NCI-H187 (cell line): ENCODE measurements at regions not wholly inside any gene's neighbourhood (a gene's known extent, or its start where the extent isn't known, plus 50 kb on each side); places are given as distances from the start of the nearest gene placed in this dataset.
"Not testable (repeated sequence)": the region's sequence is repeated elsewhere in the genome, so short reads cannot be mapped to it uniquely, and the experiment has no call there.

Experiments
- DNase-seq, 2 experiments: peaks; one replicate each; lab custom pipeline; 2025; lab: John Stamatoyannopoulos, UW

GRCh38 chr10:28391283-28391682, 88.4 kb upstream of the MPP7 start:
- DNase-seq, result no peak

- DNase-seq, result peak in 1 of 2 experiments; percentile 6
Observed at GRCh38 chr10:28393956-28394568, 91.2 kb upstream of the MPP7 start.

- no peak for DNase-seq
Observed at GRCh38 chr10:28396331-28396730, 93.5 kb upstream of the MPP7 start.

DNA sequence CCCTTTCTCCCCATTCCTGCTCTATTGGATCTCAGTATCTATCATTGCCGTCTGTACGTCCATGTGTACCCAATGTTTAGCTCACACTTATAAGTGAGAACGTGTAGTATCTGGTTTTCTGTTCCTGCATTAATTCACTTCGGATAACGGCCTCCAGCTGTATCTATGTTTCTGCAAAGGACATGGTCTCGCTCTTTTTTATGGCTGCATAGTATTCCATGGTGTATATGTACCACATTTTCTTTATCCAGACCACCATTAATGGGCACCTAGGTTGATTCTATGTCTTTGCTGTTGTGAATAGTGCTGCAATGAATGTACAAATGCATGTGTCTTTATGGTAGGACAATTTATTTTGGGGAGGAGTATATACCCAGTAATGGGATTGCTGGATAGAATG, 94.4 kb upstream of the MPP7 start:
- DNase-seq, result no peak

- no peak for DNase-seq
Observed at GRCh38 chr10:28400176-28400575, 97.3 kb upstream of the MPP7 start.

GRCh38 chr10:28400681-28401080, 97.8 kb upstream of the MPP7 start:
- no peak for DNase-seq

DNA sequence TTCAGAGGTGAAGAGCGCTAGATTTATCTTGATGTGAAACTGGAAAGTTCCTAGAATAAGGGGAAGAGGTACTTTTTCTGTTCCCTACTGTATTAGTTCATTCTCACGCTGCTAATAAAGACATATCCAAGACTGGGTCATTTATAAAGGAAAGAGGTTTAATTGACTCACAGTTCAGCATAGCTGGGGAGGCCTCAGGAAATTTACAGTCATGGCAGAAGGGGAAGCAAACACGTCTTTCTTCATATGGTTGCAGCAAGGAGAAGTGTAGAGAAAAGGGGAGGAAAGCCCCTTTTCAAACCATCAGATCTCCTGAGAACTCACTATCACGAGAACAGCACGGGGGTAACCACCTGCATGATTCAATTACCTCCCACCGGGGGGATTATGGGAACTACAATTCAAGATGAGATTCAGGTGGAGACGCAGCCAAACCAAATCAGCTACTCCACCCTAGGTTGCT, 99.8 kb upstream of the MPP7 start:
- not testable (repeated sequence) for DNase-seq

GRCh38 chr10:28403090-28403489, 100.2 kb upstream of the MPP7 start:
- DNase-seq, result no peak

DNA sequence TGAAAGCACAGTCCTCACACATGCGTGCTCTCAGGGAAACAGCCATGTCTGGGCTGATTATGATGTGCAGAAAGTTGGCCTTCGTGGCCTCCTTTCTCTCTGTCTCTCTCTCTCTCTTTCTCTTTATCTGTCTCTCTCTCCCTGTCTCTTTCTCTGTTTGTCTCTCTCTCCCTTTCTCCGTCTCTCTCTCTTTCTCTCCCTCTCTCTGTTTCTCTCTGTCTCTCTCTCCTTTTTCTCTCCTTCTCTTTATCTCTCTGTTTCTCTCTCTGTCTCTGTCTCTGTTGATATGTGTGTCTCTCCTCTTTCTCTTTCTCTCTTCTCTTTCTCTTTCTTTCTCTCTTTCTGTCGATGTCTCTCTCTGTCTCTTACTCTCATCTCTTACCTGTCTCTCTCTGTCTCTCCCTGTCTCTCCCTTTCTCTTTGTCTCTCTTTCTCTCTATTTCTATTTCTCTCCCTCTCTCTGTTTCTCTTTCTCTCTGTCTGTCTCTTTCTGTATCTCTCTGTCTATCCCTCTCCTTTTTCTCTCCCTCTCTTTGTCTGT, 105.4 kb upstream of the MPP7 start:
- no peak for DNase-seq

DNA sequence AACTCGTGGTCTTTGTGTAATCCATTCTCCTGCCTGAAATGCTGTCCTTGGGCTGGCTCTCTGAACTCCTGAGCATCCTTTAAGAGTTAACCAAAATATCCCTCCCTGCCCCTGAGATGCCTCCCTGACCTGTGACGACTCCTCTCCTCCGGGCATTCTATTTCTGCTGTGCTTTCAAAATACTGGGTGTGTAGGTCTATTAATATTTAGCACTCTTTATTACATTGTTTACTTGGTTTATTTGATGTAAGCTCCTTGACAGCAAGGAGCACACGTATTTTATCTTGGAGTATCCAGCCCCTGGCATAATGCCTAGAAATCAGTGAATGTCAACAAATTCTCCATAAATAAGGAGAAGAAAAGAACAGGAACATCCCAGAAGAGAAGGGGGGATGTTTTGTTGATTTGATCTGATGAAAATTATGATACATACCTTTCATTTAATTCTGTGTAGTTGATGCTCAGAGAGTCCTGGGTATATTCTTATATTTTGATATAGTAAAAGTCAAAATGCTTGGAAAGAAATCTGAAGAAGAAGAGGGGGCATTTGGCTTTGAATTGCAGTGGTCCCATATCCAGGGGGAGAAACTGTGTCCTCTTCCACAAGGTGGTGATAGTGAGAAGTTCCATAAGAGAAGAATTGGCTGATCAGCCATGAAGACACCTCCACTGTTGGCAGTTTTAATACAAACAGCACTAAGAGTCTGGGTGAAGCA, 107.7 kb upstream of the MPP7 start:
- no peak for DNase-seq

DNA sequence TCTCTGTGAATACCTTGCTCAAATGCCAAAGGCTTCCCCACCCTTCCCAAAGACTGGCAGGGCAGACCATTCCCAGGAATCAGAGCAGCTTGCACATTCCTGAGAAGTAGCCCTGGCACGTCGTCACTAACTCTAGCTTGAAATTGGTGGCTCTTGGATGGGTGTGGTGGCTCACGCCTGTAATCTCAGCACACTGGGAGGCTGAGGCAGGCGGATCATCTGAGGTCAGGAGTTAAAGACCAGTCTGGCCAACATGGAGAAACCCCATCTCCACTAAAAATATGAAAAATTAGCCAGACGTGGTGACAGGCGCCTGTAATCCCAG, 108.2 kb upstream of the MPP7 start:
- no peak for DNase-seq

DNA sequence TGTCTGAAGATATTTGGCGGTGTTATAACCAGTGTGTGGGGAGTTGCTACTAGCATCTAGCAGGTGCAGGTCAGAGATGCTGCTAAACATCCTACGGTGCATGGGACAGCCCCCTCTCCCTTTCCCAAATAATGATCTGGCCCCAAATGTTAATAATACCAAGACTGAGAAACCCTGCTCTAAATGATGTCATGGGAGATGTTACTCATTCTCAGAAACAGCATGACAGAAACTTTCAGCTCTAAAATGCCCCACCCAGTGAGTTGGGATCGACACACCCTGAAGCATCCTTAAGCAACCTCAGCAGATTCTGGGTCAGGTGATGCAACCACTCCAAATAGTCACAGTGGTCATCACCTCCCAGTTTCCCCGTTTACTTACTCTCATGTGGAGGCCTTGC, 108.8 kb upstream of the MPP7 start:
- no peak for DNase-seq

DNA sequence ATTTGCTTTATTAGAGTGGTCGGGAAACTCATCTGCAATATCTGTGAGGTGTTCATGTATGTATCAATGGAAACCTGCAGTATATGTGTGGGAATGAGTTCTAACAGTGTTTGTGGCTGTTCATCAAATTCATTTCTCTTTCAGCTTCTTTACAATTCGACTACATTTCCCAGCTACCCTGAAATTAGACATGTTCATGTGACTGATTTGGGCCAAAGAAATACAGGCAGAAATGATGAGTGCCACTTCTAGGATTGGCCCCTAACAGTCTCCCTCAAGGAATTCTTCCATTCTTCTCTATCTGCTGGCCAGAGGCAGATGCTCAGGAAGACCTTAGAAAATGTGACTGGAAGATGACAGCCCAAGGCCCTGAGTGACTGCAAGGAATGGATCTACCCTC, 114.8 kb upstream of the WAC start:
- DNase-seq, result no peak

GRCh38 chr10:28425422-28425821, 107.5 kb upstream of the WAC start:
- DNase-seq, result no peak

DNA sequence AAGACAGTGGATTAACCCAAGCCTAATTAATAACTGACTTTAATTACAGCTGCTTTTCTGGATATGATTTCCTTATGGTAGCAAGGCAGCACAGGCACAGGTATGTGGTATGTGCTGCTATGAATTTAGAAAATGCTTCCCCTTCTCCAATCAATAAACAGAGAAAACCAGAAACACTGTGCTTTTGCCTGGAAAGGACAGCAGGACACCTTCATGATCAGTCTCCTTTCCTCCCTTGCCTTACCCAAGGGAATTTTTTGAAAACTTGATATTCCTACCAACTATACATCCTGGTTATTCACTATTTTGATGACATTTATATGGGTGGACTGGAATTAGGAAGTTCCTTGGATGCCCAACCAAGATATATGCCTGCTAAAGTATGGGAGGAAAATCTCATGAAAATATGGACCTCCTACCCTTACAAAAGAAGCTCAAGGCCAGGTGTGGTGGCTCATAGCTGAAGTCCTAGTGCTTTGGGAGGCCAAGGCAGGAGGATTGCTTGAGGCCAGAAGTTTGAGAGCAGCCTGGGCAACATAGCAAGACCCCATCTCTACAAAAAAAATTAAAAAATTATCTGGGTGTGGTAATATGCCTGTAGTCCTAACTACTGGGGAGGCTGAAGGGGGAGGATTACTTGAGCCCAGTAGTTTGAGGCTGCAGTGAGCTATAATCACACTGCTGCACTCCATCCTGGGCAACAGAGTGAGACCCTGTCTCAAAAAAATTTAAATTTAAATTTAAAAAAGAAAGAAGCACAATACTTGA, 106.3 kb upstream of the WAC start:
- DNase-seq, result no peak

DNA sequence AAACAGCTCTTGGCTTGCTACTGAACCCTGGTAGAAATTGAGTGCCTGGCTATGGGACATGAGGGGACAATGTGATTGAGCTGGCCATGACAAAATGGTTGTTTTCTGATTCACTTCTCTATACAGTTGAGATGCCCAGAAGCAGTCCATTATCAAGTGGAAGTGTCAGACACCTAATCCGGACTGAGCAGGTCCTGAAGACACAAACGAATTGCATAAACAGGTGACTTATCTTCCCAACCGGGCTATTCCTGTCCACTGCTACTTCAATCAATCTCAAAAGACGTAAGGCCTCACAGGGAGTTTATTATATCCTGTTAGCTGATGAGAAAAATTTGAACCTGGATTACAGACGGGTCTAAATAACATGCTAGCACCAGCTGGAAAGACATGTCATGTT, 105.5 kb upstream of the WAC start:
- DNase-seq, result no peak

DNA sequence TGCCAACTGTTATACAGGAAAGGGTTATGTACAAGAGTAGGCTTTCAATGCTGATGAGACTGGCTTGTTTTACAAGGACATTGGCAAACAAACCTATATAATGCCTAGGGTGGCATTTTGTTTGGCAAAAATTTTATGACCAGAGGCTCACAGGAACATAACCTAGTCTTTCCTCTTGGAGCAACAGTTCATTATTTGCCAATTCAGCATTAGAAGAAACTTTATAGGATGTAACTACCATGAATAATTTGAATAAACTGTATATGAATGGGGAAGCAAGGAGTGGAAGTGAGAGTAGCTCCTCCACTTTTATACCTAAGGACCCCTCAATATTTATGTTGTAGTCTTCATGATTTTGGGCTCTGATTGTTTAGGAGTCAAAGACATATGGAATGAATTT, 103.9 kb upstream of the WAC start:
- no peak for DNase-seq

DNA sequence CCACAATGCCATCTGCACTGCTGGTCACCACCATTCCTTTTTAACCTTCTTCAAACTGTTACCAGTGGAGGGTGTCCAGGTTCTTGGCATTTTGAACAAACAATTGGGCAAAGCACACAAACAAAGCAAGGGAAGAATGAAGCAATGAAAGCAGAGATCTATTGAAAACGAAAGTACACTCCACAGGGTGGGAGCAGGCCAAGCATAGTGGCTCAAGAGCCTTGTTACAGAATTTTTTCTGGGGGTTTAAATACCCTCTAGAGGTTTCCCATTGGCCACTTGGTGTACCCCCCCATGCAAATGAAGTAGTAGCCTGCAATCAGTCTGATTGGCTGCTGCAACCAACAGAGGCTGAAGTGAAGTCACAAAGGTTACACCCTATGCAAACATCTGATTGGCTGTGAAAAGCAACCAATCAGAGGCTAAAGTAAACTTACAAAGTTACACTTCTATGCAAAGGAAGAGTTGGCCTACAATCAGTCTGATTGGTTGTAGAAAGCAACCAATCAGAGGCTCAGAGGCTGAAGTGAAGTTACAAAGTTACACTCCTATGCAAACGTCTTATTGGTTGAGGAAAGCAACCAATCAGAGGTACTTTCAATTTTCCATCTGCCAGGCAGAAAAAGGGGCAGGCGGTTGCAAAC, 103.2 kb upstream of the WAC start:
- DNase-seq, result no peak

- DNase-seq, result no peak
Observed at GRCh38 chr10:28431139-28431538, 101.8 kb upstream of the WAC start.

- peak in 1 of 2 experiments; percentile 3 for DNase-seq
Observed at GRCh38 chr10:28432210-28432676, 100.7 kb upstream of the WAC start.

GRCh38 chr10:28434063-28434462, 98.9 kb upstream of the WAC start:
- DNase-seq, result no peak

DNA sequence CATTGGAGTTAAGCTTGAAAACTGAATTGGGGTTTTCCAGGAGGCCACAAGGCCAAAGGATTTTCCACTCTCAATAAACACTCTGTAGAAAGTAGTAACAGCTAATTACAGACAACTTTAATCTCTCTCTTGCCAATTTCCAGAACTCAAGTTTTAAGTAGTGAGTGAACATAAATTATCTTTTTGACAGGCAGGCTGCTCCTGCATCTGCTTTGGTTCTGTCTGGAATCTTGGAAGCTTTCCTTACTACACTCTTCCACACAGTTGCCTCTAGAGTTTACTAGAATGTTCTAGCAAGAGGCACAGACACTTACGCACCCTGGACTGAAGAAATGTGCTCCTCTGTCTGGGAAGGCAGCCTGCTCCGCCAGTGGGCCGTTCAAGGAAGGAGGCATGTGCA, 90.5 kb upstream of the WAC start:
- DNase-seq, result no peak
